ENCODE measurements at regions not wholly inside any gene's neighbourhood (a gene's known extent, or its start where the extent isn't known, plus 50 kb on each side); places are given as distances from the start of the nearest gene placed in this dataset.

GRCh38 chr5:53330491-53330890 lies 149.9 kb upstream of the FST start:
- no peak overlapping the region for H3K4me3 ChIP-seq (ENCODE audit: low read length)
- H3K4me1 ChIP-seq (ENCODE audit: low read length), result no peaks in the 10 kb centered on the region
- H3K27ac ChIP-seq (ENCODE audit: low read length), result no peak overlapping the region
- H2AFZ ChIP-seq (ENCODE audit: low read depth, low read length), result no peak overlapping the region
- no peak overlapping the region for H3K4me2 ChIP-seq (ENCODE audit: low read length)
- H3K9me3 ChIP-seq (ENCODE audit: insufficient read depth, low read length), result no peaks in the 10 kb centered on the region
- H3K9ac ChIP-seq (ENCODE audit: low read length), result no peak overlapping the region
- no peaks in the 10 kb centered on the region for H3K79me2 ChIP-seq (ENCODE audit: low read length)
- H3K27me3 ChIP-seq (ENCODE audit: low read depth, low read length), result no peaks in the 10 kb centered on the region
- H3K36me3 ChIP-seq (replicated peaks; ENCODE audit: low read depth, low read length), result no peaks in the 10 kb centered on the region
- TF ChIP-seq CTCF (IDR thresholded peaks at IDR 0.05; ENCODE audit: low read depth, low read length) (no peak), EZH2phosphoT487 (IDR thresholded peaks at IDR 0.05; ENCODE audit: low read depth) (no peak)
- no peaks in the 10 kb centered on the region for H4K20me1 ChIP-seq (ENCODE audit: insufficient read depth, low read length)

- H3K27me3 ChIP-seq (ENCODE audit: low read depth, low read length), result no peaks in the 10 kb centered on the region
- no peaks in the 10 kb centered on the region for H4K20me1 ChIP-seq (ENCODE audit: insufficient read depth, low read length)
- no peaks in the 10 kb centered on the region for H3K9me3 ChIP-seq (ENCODE audit: insufficient read depth, low read length)
- TF ChIP-seq CTCF (IDR thresholded peaks at IDR 0.05; ENCODE audit: low read depth, low read length) (no peak), EZH2phosphoT487 (IDR thresholded peaks at IDR 0.05; ENCODE audit: low read depth) (no peak)
- no peaks in the 10 kb centered on the region for H3K4me1 ChIP-seq (ENCODE audit: low read length)
- H3K27ac ChIP-seq (ENCODE audit: low read length), result no peak overlapping the region
- H3K4me2 ChIP-seq (ENCODE audit: low read length), result no peak overlapping the region
- no peaks in the 10 kb centered on the region for H3K79me2 ChIP-seq (ENCODE audit: low read length)
- no peak overlapping the region for H3K9ac ChIP-seq (ENCODE audit: low read length)
- no peak overlapping the region for H3K4me3 ChIP-seq (ENCODE audit: low read length)
- H3K36me3 ChIP-seq (replicated peaks; ENCODE audit: low read depth, low read length), result no peaks in the 10 kb centered on the region
- H2AFZ ChIP-seq (ENCODE audit: low read depth, low read length), result no peak overlapping the region
Measured at GRCh38 chr5:53331463-53331862, 149.0 kb upstream of the FST start.

GRCh38 chr5:53333160-53333559 lies 147.3 kb upstream of the FST start:
- Histone ChIP-seq H3K27ac (ENCODE audit: low read length) (no peak overlapping the region), H4K20me1 (ENCODE audit: insufficient read depth, low read length) (no peaks in the 10 kb centered on the region), H3K4me3 (ENCODE audit: low read length) (no peak overlapping the region), H3K9me3 (ENCODE audit: insufficient read depth, low read length) (no peaks in the 10 kb centered on the region), H3K9ac (ENCODE audit: low read length) (no peak overlapping the region), H3K36me3 (replicated peaks; ENCODE audit: low read depth, low read length) (no peaks in the 10 kb centered on the region), H3K27me3 (ENCODE audit: low read depth, low read length) (no peaks in the 10 kb centered on the region), H3K4me2 (ENCODE audit: low read length) (no peak overlapping the region), H2AFZ (ENCODE audit: low read depth, low read length) (no peak overlapping the region), H3K4me1 (ENCODE audit: low read length) (no peaks in the 10 kb centered on the region), H3K79me2 (ENCODE audit: low read length) (no peaks in the 10 kb centered on the region)
- TF ChIP-seq CTCF (IDR thresholded peaks at IDR 0.05; ENCODE audit: low read depth, low read length) (no peak), EZH2phosphoT487 (IDR thresholded peaks at IDR 0.05; ENCODE audit: low read depth) (no peak)

- no peak for TF ChIP-seq CTCF (IDR thresholded peaks at IDR 0.05; ENCODE audit: low read depth, low read length)
- TF ChIP-seq EZH2phosphoT487 (IDR thresholded peaks at IDR 0.05; ENCODE audit: low read depth), result no peak
- H3K4me3 ChIP-seq (ENCODE audit: low read length), result no peak overlapping the region
- no peaks in the 10 kb centered on the region for H4K20me1 ChIP-seq (ENCODE audit: insufficient read depth, low read length)
- H3K27me3 ChIP-seq (ENCODE audit: low read depth, low read length), result no peaks in the 10 kb centered on the region
- no peaks in the 10 kb centered on the region for H3K4me1 ChIP-seq (ENCODE audit: low read length)
- no peak overlapping the region for H3K9ac ChIP-seq (ENCODE audit: low read length)
- no peaks in the 10 kb centered on the region for H3K79me2 ChIP-seq (ENCODE audit: low read length)
- no peaks in the 10 kb centered on the region for H3K9me3 ChIP-seq (ENCODE audit: insufficient read depth, low read length)
- no peak overlapping the region for H3K27ac ChIP-seq (ENCODE audit: low read length)
- H3K4me2 ChIP-seq (ENCODE audit: low read length), result no peak overlapping the region
- no peaks in the 10 kb centered on the region for H3K36me3 ChIP-seq (replicated peaks; ENCODE audit: low read depth, low read length)
- no peak overlapping the region for H2AFZ ChIP-seq (ENCODE audit: low read depth, low read length)
Measured at GRCh38 chr5:53334431-53334941, 145.9 kb upstream of the FST start.
